OCI-LY1 (cell line): ENCODE measurements at regions not wholly inside any gene's neighbourhood (a gene's known extent, or its start where the extent isn't known, plus 50 kb on each side); places are given as distances from the start of the nearest gene placed in this dataset.

ENCODE experiments used
- H2AFZ ChIP-seq: fragments of 200-600 bp; sonication (generic), shearing (Covaris generic); 2 replicates; pipeline ENCODE4 v1.6.0; 2014; ENCODE audit warnings: antibody characterized with exemption, mild to moderate bottlenecking, low read length
- H3F3A ChIP-seq: fragments of 200-600 bp; sonication (generic), shearing (Covaris generic); 2 replicates; pipeline ENCODE4 v1.6.0; 2014; ENCODE audit warnings: mild to moderate bottlenecking, antibody characterized with exemption, low read length, moderate library complexity; ENCODE audit not compliant: insufficient read depth
- H3K27ac ChIP-seq: fragments of 200-600 bp; sonication (generic); 2 replicates; pipeline ENCODE4 v1.5.1; 2014; ENCODE audit warnings: low read length, mixed run types, mild to moderate bottlenecking, low read depth; ENCODE audit not compliant: poor library complexity, severe bottlenecking
- H3K27me3 ChIP-seq: fragments of 200-600 bp; sonication (generic); 2 replicates; pipeline ENCODE4 v1.6.0; 2014; ENCODE audit warnings: antibody characterized with exemption, mild to moderate bottlenecking, low read length, moderate library complexity; ENCODE audit not compliant: insufficient read depth
- H3K36me3 ChIP-seq: fragments of 200-600 bp; sonication (generic); 2 replicates; pipeline ENCODE4 v1.6.1; 2014; ENCODE audit warnings: mild to moderate bottlenecking, antibody characterized with exemption, low read length, moderate library complexity, mixed read lengths; ENCODE audit not compliant: insufficient read depth
- H3K4me1 ChIP-seq: fragments of 200-600 bp; sonication (generic); 2 replicates; pipeline ENCODE4 v1.5.1; 2014; ENCODE audit warnings: mild to moderate bottlenecking, low read length, moderate library complexity; ENCODE audit not compliant: insufficient read depth, severe bottlenecking
- H3K4me2 ChIP-seq: fragments of 200-600 bp; sonication (generic), shearing (Covaris generic); 2 replicates; pipeline ENCODE4 v1.6.1; 2014; ENCODE audit warnings: low read length
- H3K4me3 ChIP-seq: fragments of 200-600 bp; sonication (generic); 2 replicates; pipeline ENCODE4 v1.5.1; 2014; ENCODE audit warnings: low read length, low read depth, mild to moderate bottlenecking, mixed read lengths; ENCODE audit not compliant: poor library complexity, severe bottlenecking
- H3K79me2 ChIP-seq: fragments of 200-600 bp; shearing (Covaris generic); 2 replicates; pipeline ENCODE4 v1.6.1; 2016; ENCODE audit warnings: mixed run types, low read length, mixed read lengths; ENCODE audit not compliant: insufficient read depth
- H3K9ac ChIP-seq: fragments of 200-600 bp; sonication (generic), shearing (Covaris generic); 2 replicates; pipeline ENCODE4 v1.6.1; 2014; ENCODE audit warnings: mild to moderate bottlenecking, low read length, mixed read lengths
- H3K9me2 ChIP-seq: fragments of 200-600 bp; sonication (generic), shearing (Covaris generic); 2 replicates; pipeline ENCODE4 v1.6.1; 2014; ENCODE audit warnings: low read depth, mild to moderate bottlenecking, low read length, mixed read lengths
- H3K9me3 ChIP-seq: fragments of 200-600 bp; shearing (Covaris generic); 2 replicates; pipeline ENCODE4 v1.6.1; 2014; ENCODE audit warnings: low read length, mixed read lengths
- H4K20me1 ChIP-seq: fragments of 200-600 bp; sonication (generic), shearing (Covaris generic); 2 replicates; pipeline ENCODE4 v1.6.0; 2016; ENCODE audit warnings: mild to moderate bottlenecking, low read length; ENCODE audit not compliant: insufficient read depth
- EZH2 ChIP-seq: fragments of 200-600 bp; sonication (generic), shearing (Covaris generic); IDR thresholded peaks from 2 replicates; pipeline ENCODE4 v1.8.0; 2017; ENCODE audit warnings: borderline replicate concordance, mixed run types, mild to moderate bottlenecking, antibody characterized with exemption, low read length, moderate library complexity, mixed read lengths
- TF ChIP-seq, protein P1 (sequence below): fragments of 200-600 bp; sonication (generic), shearing (Covaris generic); IDR thresholded peaks from 2 replicates; pipeline ENCODE4 v1.5.1; 2017; ENCODE audit warnings: mild to moderate bottlenecking, antibody characterized with exemption, low read length, moderate library complexity, mixed read lengths

DNA sequence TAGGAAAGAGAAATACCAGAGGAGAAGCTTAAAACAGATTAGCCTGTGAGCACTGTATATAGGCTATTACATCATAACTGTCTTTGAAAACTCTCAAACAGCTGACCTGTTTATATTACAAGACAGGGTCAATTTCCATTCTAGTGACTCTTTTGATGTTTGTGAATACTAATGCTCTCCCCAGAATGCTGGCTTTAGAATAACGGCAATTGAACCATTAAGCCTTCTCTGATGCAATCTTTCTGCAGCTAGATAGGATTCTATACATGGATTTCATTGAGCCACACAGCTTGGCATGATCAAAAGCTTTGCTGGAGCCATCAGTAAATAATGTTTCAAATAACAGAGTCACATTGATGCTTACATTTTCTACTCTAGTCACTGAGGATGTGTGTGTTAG lies 122.7 kb upstream of the FAT3 start:
- Histone ChIP-seq H3K27me3 (no peaks in the 10 kb centered on the region), H3K36me3 (no peaks in the 10 kb centered on the region), H3K9ac (no peak overlapping the region), H3K4me3 (no peak overlapping the region), H3K9me2 (no peaks in the 10 kb centered on the region), H3K4me1 (no peaks in the 10 kb centered on the region), H3K79me2 (no peaks in the 10 kb centered on the region), H3K27ac (no peak overlapping the region), H3K4me2 (no peak overlapping the region), H3F3A (no peaks in the 10 kb centered on the region), H4K20me1 (no peaks in the 10 kb centered on the region), H3K9me3 (no peaks in the 10 kb centered on the region), H2AFZ (no peak overlapping the region)
- TF ChIP-seq, protein P1, sequence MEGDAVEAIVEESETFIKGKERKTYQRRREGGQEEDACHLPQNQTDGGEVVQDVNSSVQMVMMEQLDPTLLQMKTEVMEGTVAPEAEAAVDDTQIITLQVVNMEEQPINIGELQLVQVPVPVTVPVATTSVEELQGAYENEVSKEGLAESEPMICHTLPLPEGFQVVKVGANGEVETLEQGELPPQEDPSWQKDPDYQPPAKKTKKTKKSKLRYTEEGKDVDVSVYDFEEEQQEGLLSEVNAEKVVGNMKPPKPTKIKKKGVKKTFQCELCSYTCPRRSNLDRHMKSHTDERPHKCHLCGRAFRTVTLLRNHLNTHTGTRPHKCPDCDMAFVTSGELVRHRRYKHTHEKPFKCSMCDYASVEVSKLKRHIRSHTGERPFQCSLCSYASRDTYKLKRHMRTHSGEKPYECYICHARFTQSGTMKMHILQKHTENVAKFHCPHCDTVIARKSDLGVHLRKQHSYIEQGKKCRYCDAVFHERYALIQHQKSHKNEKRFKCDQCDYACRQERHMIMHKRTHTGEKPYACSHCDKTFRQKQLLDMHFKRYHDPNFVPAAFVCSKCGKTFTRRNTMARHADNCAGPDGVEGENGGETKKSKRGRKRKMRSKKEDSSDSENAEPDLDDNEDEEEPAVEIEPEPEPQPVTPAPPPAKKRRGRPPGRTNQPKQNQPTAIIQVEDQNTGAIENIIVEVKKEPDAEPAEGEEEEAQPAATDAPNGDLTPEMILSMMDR, result no peak
- TF ChIP-seq EZH2, result no peak

DNA sequence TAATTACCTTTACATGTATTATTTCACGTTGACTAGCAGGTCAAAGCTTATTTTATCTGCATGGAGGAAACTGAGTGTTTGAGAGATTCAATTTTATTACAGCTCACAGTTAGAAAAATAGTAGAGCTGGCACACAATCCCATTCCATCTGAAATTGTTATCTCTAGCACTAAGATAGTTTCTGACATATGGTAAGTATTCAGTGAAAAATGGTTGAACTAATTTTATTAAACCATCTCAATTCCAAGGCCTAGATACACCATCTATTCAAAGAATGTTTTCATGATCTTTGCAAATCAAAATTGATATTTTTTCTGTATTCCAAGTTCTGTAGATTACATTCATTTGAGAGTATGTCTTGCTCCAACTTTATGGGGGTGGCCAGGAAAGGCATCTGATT lies 125.4 kb upstream of the FAT3 start:
- Histone ChIP-seq H3K9ac (no peak overlapping the region), H3K27ac (no peak overlapping the region), H3K36me3 (no peaks in the 10 kb centered on the region), H3K4me2 (no peak overlapping the region), H3K9me3 (no peaks in the 10 kb centered on the region), H3K4me1 (no peaks in the 10 kb centered on the region), H3K9me2 (no peaks in the 10 kb centered on the region), H4K20me1 (no peaks in the 10 kb centered on the region), H3K4me3 (no peak overlapping the region), H2AFZ (no peak overlapping the region), H3F3A (no peaks in the 10 kb centered on the region), H3K27me3 (no peaks in the 10 kb centered on the region), H3K79me2 (no peaks in the 10 kb centered on the region)
- TF ChIP-seq, protein P1, result no peak
- no peak for TF ChIP-seq EZH2

DNA sequence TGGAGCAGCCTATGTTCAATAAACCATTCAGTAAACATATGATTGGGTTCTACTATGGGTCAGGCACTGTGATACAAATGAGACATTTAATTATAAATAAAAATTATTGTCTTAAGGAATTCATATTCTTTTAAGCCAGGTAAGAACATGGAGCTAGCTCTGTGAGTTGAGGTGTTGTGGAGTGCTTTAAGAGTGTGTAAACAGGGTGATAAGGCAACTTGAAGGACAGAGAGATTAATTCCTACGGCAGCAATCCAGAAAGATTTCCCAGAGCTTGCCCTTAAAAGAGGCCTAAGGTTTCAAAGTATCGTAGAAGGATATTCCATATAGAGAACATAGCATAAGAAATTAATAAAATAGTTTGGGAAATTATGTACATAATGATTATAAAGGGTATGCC lies 126.4 kb upstream of the FAT3 start:
- H2AFZ ChIP-seq, result no peak overlapping the region
- H3K27me3 ChIP-seq, result no peaks in the 10 kb centered on the region
- no peak overlapping the region for H3K4me3 ChIP-seq
- no peaks in the 10 kb centered on the region for H3K36me3 ChIP-seq
- H4K20me1 ChIP-seq, result no peaks in the 10 kb centered on the region
- no peaks in the 10 kb centered on the region for H3K9me2 ChIP-seq
- no peak overlapping the region for H3K4me2 ChIP-seq
- no peaks in the 10 kb centered on the region for H3K9me3 ChIP-seq
- H3K79me2 ChIP-seq, result no peaks in the 10 kb centered on the region
- TF ChIP-seq EZH2, result no peak
- TF ChIP-seq, protein P1, result no peak
- no peaks in the 10 kb centered on the region for H3F3A ChIP-seq
- no peak overlapping the region for H3K27ac ChIP-seq
- H3K9ac ChIP-seq, result no peak overlapping the region
- H3K4me1 ChIP-seq, result no peaks in the 10 kb centered on the region
